Left cardiac atrium (tissue), 4 donors: ENCODE measurements at regions not wholly inside any gene's neighbourhood (a gene's known extent, or its start where the extent isn't known, plus 50 kb on each side); places are given as distances from the start of the nearest gene placed in this dataset.

ENCODE experiments used
- ATAC-seq, 2 donors: fragments of 200-7000 bp; cut with Tn5 transposase; one replicate each; pipeline ENCODE4 v1.9.1; 2020; ENCODE audit warnings: mild to moderate bottlenecking in 2 of 2, moderate library complexity in 2 of 2
- DNase-seq: peaks from one replicate; pipeline ENCODE4 v3.0.0-alpha.2; 2020
- intact Hi-C, 2 donors: fragments of 100-400 bp; cut with DNase I; formaldehyde crosslinking; loops; one replicate each; pipeline versions ENCODE4 v1.14.1 to v1.15.1; 2022 to 2023
- donor health status: DM: no; HTN: yes; CAD: no.
- donor health status: DM: no; HTN: yes; CAD: no; lungs with severe emphysema.
- donor health status: DM: yes; HTN: yes; CAD: no.
- donor health status: Dilated cardiomyopathy.

DNA sequence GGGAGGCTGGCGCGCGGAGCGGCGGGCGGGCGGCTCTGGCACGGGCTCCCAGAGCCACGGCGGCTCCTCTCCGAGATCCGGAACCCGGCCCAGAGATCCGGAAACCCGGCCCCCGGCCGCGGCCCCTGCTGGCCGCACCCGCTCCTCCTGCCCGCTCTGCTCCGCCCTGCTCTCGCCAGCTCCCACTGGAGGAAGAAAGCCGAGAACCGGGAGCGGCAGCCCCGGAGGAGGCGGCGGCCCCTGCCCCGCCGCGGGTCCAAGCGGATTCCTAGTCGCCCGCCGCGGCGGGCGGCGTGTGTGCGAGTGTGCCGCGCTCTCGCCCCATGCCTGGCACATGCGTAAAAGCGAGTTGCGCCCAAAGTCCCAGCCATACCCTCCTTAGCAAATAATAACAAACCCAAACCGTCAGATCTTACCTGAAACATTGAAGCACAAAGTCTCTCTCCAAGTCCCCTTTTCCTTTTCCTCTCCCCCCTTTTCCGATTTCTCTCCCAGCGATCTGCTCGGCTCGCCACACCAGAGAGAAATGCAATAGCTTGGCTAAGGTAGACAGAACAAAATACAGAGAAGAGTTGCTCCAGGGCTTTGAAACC lies 108.7 kb upstream of the KCTD1 start:
- intact Hi-C loops, result loop anchor here (5.0 to 10.0 kb wide), 3 partner anchors 112 to 262 kb away; partner anchors contain the start of gene KCTD1 (in 1 of the 2)
- peak; percentile 88 for DNase-seq
- peak; percentile 91 to 95 for ATAC-seq

DNA sequence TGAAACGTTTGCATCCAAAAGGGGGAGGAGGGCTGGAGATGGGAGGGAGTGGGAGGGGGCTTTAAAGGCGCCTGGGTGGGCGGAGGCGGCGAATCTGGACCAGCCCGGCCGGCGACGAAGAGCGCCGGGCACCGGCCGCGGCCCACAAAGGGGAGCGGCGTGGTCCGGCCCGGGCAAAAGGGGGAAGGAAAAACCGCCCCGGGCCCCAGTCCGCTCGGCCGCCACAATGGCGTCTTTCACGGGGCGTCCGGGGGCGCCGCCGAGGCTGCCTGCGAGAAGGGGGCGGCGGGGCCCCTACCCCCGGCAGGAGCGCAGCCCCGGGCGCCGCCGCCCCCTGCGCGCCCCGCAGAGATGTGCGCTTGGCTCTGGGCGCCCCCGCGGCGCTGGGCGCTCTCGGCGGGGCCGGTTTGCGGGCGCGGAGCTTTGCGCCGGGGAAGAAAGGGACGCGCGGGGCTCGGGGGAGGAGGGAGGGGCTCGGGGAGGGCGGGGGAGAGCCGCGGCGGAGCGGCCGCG lies 108.1 kb upstream of the KCTD1 start:
- intact Hi-C loops, result loop anchor here (5.0 to 10.0 kb wide), 3 partner anchors 112 to 262 kb away; partner anchors contain the start of gene KCTD1 (in 1 of the 2)
- ATAC-seq (peak; percentile 21 to 32), DNase-seq (peak; percentile 34)

DNA sequence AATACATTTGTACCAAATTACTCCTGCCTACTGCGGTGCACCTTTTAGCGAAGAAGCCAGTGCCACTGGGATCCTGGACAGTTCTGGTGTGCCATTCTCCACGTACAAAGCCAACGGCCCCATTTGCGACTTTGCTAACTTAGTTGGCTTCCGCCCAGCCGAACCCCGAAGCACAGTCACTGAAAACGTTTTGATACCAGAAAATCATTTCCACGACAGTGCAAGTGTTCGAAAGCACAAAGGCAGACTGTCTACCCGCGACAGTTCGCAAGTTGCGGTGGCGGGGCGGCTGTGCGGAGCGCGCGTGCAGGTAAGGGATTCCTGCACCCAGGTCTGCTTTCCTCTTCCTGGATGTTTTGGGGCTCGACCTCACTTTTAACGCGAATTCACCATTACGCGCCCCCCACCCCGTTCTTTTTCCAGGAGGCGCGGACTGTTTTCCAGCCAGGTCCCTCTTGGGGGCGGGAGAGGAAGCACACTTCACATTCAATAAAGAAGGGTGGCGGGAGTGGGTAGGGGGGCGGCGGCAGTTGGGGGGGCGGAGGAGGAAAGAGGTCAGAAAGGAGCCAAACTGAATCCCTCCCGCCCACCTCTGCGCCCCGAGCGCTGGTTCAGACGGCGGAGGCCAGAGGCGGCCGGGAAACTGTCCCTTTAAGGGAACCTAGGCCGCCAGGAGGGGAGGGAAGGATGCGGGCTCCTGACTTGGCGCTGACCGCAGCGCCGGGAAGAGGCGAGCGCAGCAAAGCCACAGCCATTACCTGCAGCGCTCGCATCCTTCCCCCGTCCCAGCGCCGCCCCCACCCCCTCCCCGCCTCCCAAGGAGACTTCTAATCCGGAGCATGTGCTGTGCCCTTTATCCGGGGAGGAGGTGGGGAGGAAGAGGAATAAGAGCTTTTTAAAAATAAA lies 107.4 kb upstream of the KCTD1 start:
- intact Hi-C loops, result loop anchor here (5.0 to 10.0 kb wide), 3 partner anchors 111 to 261 kb away; partner anchors contain the start of gene KCTD1 (in 1 of the 2)
- peak; percentile 64 for DNase-seq

GRCh38 chr18:26654616-26655524 lies 106.5 kb upstream of the KCTD1 start:
- intact Hi-C loops, result loop anchor here (5.0 to 10.0 kb wide), 3 partner anchors 110 to 260 kb away; partner anchors contain the start of gene KCTD1 (in 1 of the 2)
- DNase-seq (no peak), ATAC-seq (no peak)

More for the DNA sequence above, 107.4 kb upstream of the KCTD1 start:
- ATAC-seq, result peak; percentile 75 to 79

DNA sequence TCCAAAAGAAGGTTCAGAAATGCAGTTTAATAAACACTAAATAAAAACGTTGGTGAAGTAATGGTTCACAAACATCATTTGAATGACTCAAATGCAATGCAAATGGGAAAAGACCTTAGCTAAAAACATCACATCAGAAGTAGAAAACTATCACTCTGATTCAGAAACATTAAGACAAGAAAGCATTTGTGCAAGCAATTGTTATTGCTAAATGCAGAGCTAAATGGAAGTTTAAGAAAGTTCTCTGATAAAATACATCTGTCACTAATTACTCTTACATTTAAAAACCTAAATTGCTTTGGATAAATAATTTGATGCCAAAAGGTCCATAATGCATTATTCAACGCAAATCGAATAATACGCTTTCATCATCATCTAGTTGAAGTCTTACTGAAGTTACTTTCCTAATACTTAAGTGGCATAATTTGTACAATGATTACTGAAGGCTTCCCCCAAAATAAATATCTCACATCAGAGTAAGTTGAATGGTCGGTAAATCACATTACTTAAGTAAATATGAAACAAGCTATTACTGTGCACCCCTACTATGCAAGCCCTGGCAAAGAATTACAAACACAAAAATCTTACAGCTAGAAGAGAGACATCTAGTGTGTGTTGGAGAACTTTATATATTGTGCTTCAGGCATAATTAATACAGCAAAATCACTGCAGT lies 105.7 kb upstream of the KCTD1 start:
- ATAC-seq, result no peak
- DNase-seq, result no peak
- intact Hi-C loops, result loop anchor here (10.0 kb wide), 2 partner anchors 109 to 259 kb away; partner anchors contain the start of gene KCTD1 (in 1 of the 2)

DNA sequence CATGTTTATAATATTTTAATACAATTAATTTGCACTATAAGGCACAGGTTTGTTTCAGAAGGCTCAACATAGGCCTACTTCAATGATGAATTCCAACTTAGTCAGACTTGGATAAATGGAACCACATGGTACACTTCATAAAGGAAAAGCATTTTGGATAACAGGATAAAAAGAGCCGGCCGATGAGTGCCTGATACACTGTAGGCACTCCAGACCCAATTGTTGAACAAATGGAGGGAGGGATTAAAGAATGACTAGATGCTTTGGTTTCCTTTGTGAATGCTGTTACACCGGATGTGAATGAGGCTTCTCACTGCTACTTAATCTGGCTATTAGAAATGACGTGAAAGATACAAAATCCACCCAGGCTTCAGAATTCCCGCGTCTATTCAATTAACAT lies 104.1 kb upstream of the KCTD1 start:
- ATAC-seq (no peak), DNase-seq (no peak)
- intact Hi-C loops, result loop anchor here (10.0 kb wide), 2 partner anchors 108 to 258 kb away; partner anchors contain the start of gene KCTD1 (in 1 of the 2)

DNA sequence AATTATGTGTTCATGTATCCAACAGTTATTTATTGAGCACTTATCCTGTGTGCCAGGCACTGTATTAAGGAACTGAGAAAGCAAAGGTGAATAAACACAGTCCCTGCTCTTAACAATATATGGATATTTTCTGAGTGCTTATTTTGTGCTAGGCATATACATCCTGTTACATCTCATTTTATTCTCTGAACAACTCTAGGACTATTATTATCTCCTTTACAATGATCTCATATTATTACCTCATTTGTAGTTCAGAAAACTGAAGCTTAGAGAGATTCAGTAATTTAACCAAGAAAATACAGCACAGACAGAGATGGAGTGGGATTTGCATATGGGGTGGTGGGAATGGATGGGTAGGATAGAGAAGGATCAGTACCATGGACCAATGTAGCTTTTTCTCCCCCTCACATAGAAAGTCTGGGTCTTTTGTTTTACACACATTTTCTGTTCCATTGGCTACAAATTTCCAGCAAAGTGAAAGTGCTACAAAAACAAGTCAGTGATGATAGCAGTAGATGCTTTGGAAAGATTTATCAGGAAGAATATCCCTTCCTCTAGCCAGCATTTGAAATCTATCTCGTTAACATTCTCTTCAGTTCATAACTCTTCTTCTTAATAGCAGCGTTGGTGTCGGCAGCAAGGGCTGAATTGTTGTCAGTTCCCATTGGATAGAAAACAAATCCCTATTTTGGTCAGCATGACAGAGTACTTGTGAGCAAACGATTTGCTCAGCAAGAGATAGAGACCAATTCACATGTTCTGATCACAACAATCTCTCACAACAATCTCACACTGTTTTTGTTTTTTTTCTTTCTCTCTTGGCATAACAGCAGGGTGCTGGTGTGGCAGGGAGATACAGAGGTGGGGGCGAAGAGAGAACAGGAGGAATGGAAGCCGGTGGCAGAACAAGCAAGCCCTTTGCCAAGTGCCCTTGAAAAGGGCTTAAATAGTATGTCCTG lies 102.2 kb upstream of the KCTD1 start:
- DNase-seq (no peak), ATAC-seq (peak; percentile 53 to 64)
- intact Hi-C loops, result loop anchor here (10.0 kb wide), 2 partner anchors 106 to 256 kb away; partner anchors contain the start of gene KCTD1 (in 1 of the 2)

- intact Hi-C loops, result loop anchor here in 1 of 2 donors (2.0 kb wide), 1 partner anchor 262 kb away; no protein-coding TSS in a partner anchor
- ATAC-seq (no peak), DNase-seq (no peak)
Observed at GRCh38 chr18:26649193-26649543, 100.8 kb upstream of the KCTD1 start.

DNA sequence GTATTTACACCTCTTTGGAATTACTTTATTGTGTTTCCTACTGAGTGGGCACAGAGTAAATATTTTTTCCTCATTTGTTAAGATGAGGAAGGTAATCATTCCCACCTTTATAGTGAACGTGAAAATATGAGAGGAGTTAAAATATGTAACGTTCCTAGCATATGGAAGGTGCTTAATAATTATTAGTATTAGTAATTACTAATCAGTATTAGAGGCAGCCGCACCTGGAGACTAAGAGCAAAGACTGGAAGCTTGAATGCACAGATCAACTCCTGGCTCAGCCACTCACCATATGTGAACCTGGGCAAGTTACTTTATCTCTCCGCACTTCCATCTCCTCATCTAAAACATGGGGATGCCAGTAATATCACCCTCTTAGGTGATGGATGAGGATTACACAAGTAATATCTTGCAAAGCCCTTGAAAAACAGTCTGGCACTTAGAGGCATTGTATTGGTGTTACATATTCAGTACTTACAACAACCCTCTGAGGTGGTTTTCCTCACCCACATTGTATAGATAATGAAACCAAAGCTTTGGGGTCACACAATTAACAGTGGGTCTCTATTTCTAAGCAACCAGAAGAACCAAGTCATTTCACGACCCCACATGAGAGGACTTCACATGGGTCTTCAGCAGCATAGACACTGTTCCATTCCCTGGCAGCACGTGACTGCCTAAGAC lies 100.3 kb upstream of the KCTD1 start:
- ATAC-seq (no peak), DNase-seq (no peak)
- intact Hi-C loops, result loop anchor here in 1 of 2 donors (2.0 kb wide), 1 partner anchor 262 kb away; no protein-coding TSS in a partner anchor

DNA sequence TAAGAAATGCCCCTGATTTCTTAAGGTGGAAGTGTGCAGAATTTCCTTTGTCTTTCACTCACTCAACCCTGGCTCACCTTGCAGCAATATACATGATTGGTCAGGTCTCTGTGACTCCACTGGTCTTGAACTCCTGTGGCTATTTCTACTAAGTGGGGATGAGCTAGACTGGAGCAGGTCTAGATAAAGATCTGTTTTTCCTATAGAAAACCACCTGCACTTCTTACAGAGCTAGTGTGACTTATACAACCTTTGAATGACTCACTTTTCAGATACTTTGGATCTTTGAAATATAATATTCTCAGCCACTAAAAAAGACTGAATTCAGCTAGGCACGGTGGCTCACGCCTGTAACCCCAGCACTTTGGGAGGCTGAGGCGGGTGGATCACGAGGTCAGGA lies 98.5 kb upstream of the KCTD1 start:
- no peak for ATAC-seq
- no peak for DNase-seq
- intact Hi-C loops, result no loop called here

DNA sequence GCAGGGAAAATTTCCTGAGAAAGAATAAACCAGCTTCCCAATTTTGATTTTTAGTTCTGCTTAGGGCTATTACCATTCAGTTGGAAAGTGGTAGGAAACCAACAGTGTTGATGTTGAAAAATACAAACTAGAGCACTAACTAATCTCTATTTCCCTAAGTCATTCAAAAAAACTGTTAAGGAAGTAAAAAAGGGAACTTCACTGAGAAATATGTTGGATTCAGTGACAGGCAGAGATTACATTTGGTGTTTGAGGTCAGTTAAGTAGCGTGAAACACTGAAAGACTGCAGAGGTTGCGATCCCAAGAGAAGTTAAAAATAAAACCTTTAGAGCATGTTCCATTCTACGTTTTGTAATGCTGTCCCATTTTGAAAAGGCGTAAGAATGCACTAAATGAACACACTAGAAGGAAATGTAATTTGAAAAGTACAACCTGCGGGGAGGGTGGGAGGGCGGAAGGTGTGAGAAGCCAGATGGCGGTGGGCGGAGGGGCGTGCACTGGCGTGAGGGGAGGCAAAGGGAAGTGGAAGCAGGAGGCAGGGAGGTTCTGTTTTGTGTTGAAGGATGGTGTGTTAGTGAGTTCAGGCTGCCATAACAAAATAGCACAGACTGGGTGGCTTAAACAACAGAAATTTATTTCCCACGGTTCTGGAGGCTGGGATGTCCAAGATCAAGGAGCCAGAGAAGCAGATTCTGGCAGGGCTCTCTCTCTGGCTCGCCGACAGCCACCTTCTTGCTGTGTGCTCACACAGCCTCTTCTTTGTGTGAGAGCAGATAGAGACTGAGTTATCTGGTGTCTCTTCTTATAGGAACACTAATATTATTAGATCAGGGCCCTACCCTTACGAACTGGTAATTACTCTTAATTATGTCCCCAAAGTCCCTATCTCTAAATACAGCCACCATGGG lies 94.3 kb upstream of the KCTD1 start:
- intact Hi-C loops, result no loop called here
- ATAC-seq (no peak), DNase-seq (no peak)

DNA sequence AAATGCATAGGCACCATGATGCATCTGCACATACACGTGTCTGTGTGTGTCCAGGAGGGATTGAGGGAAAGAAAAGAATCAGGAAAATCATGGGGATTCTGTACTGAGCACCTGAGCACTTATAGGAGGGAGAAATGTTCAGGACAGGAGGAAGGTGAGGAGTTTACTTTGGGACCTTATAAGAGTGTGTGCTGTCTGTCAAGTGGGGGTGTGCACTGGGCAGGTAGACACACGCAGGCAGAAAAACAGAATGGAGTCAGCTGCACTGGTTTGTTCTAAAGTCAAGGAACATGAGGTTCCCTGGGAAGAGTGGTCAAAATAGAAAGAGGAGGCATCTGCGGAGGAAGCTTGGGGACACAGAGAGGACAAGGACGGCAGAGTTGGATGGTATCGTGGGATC lies 92.2 kb upstream of the KCTD1 start:
- DNase-seq (no peak), ATAC-seq (no peak)
- intact Hi-C loops, result no loop called here

DNA sequence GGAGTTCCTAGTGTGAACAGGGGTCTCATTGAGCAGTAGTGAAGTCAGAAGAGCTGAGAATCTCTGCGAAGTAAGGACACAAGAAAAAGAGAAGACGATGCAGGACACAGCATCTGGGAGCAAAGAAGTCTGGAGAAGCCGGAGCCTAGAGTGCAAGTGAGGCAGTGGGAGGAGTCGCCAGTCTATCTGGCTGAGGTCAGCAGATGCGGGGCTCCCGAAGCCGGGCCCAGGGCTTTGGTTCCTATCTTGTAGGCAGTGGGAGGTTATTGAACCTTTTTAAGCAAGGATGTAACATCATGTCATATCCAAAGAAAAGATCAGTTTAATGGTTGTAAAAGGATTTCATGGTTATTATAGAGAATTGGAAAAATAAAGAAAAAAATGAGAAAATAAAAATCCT lies 90.8 kb upstream of the KCTD1 start:
- intact Hi-C loops, result no loop called here
- DNase-seq (no peak), ATAC-seq (no peak)

DNA sequence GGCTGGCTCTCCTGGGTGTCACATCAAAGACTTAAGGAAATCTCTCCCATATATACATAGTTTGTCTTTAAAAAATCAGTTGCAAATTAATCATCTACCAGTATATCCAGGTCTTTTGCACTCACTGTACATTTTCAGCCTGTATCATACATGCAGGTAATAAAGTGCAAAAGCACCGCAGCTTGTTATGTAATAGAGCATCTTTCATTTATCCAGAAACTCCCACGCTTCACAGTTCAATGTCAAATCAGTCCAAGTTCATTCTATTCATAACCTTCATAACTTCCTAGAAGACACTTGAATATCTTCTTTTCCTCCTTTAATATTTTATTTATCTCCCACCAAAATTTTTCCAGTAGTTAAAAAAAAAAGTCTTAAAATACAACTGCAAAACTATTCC lies 89.6 kb upstream of the KCTD1 start:
- ATAC-seq (no peak), DNase-seq (no peak)
- intact Hi-C loops, result no loop called here

GRCh38 chr18:26637324-26637723 lies 89.0 kb upstream of the KCTD1 start:
- intact Hi-C loops, result no loop called here
- DNase-seq (no peak), ATAC-seq (no peak)

- intact Hi-C loops, result no loop called here
- DNase-seq (no peak), ATAC-seq (no peak)
Observed at GRCh38 chr18:26635466-26635865, 87.1 kb upstream of the KCTD1 start.
